NCI-H226 (cell line): ENCODE measurements at regions not wholly inside any gene's neighbourhood (a gene's known extent, or its start where the extent isn't known, plus 50 kb on each side); places are given as distances from the start of the nearest gene placed in this dataset.
"Not testable (repeated sequence)": the region's sequence is repeated elsewhere in the genome, so short reads cannot be mapped to it uniquely, and the experiment has no call there.

Experiments used
- DNase-seq: peaks from one replicate; pipeline ENCODE4 v3.0.0-alpha.2; 2015

- peak; percentile 94 for DNase-seq
Observed at GRCh38 chr2:149733936-149734685, 146.5 kb upstream of the MMADHC start.

DNA sequence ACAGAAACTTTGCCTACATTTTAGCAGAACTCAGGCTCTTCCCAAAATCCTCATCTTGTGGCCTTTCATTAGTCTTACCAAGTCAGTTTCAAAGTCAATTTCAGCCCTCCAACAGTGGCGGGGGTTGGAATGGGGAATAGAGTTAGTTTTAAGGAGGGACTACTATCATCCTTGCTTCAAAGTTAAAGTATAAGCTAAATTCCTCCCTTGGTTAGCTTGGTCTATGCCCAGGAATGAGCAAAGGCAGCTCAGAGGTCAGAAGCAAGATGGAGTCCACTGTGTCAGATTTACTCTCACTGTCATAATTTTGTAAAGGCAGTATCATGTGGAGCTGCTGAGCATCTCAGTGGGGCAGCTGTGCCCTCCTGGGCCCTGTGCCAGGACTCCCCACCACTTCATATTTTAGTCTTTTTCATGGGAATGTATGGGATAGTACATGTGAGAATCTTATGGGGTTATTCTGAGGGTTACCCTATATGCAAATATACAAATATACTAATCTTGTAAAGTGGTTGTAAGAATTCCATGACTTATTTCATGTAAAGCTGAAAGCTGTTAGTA is 145.2 kb upstream of the MMADHC start:
- DNase-seq, result peak; percentile 51

DNA sequence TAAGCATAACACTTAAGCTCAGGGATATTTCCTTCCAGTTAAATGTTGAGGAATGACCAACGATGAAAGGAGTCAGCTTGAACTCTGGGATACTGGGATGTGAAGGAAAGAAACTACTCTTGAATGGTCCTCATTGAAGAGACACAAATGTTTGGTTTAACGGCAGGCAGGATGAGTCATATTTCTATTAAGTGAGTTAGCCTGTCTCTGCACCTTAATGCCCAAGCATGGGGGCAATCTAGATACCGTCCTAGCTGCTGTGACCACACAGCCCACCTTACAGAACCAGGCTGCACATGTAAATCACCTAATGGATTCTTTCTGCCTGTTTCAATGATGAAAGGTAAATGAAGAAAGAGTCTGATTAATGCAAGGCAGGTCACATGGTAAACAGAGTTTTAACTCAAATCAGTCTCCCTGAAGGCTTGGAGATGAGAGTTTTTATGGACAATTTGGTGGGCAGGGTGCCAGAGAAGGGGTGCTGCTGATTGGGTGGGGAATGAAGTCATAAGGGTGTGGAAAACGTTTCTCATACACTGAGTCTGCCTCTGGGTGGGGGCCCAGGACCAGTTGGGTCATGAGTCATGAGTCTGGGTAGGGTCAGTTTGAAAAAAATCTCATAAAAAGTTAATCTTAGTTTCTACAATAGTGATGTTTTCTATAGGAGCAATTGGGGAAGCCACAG is 144.6 kb upstream of the MMADHC start:
- DNase-seq, result peak; percentile 72

GRCh38 chr2:149731079-149731478 is 143.5 kb upstream of the MMADHC start:
- no peak for DNase-seq

- DNase-seq, result no peak
Observed at GRCh38 chr2:149729586-149729985, 142.0 kb upstream of the MMADHC start.

DNA sequence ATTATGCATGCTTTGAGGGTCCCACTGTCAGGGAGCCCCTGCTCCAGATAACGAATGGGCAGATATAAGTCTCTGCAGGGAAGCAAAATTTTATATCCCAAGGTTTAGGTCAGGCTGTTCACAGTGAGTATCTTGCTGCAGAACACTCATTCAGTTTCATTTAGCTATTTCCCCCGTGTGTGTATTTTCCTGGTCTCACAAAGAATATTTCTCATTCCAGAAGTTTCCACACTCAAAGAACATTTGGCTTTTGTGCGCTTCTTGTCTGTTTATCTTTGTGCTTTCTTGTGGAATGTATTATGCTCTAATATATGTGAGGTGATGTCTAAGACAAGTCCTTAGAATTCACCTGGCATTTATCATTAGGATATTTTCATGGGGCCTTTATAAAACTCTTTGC is 140.4 kb upstream of the MMADHC start:
- no peak for DNase-seq

DNA sequence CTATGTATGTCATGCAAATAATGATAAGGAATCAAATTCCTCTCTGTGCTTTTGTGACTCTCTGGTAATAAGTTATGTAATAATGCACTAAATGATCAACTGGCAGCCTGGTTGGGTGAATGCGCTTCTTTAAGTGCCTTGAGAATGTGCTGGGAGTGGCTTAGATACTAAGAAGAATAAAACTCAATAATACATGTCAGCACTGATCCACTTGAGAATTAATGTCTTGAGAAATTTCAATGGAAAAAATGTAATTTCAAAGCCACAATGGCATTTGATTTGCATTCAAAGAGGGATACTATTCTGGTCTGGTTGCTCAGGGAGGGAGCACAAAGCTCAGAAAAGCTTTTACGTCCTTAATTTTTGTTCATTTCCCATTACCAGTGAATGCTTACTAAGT is 137.7 kb upstream of the MMADHC start:
- no peak for DNase-seq

- DNase-seq, result no peak
Observed at GRCh38 chr2:149724091-149724490, 136.5 kb upstream of the MMADHC start.

DNA sequence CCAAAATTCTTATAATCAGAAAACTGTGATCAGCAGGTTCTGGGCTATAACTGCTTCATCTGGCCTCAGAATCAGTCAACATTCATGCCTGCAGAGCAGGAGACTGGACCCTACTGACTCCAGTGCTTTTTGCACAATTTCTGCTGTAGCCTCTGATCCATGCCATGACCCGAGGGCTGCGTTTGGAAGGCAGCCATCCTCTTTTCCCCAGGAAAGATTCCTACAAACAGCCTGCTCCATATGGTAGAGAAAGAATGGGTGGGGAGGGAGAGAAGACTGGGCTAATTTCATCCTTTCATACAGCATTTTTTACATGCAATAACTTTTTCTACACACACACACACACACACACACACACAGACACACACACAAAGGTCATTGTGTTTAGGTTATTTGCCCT is 133.0 kb upstream of the MMADHC start:
- no peak for DNase-seq

DNA sequence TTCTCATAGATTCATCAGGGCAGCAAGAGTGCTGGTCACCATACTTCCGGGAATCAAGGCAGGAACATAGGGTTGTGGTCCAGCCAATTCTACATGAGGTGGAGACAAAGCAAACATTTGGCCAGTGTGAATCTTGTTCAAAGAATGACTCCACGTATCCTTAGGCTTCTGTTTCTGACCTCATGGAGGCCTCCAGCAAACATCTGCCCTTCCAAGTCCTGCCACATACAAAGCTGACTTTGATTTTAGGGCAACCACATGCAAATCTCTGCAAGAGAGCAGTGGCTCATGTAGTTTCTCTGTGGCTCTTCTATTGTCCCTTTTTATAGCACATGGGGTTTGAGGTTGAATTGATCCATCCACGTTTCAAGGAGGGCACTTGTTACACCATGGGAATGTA is 132.1 kb upstream of the MMADHC start:
- DNase-seq, result no peak

DNA sequence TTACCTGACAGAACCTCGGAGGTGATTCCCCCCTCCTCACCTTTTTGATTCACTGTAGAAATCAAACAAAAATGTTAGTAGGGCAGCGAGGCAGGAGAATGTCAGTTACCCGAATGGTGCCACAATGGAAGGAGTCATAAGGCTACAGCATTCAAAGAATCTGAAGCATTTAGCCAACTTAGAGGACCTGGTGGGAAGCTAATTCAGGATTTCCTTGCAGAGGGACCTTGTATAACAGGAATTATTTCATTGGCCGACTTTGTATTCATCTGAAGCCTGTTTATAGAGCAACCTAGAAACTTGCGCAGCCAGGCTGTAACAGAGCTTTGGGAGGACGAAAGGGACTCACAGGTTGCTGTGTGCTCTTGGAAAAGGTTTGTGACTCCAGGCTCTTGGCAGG is 129.1 kb upstream of the MMADHC start:
- no peak for DNase-seq

- no peak for DNase-seq
Observed at GRCh38 chr2:149715894-149716293, 128.3 kb upstream of the MMADHC start.

GRCh38 chr2:149715005-149715592 is 127.5 kb upstream of the MMADHC start:
- peak; percentile 25 for DNase-seq

DNA sequence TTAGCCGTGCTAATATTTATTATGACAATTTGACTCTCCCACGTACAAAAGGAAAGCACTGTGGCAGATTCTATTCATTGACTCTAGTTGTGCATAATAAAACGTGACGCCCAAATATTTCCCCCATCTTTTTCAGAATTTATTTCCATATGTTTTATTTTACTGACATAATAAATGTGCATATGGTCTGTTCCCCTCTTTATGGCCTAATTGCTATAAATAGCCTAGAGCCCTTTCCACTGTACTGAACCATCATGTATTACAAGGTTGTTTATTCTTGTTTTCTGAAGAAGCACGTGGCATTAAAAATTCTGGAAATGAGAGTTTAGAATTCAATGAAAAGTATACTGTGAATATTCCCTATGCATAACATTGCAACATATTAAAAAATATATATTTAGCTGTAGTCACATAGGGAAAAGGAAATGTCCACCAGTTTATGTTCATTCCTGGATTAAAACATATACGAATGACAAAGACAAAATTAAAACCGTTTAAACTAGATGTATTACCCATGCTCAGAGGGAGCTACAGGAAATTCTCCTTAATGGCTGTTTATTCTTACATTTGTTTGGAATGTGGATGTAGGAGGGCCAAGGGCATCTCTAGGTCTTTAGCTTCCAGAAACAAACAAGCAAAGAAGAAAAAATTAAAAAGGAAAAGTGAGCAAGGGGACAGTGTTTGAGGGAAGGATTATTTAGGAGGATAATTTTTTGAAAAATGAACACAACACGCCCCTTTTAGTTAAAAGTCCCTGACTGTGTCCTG is 122.1 kb upstream of the MMADHC start:
- DNase-seq, result no peak

DNA sequence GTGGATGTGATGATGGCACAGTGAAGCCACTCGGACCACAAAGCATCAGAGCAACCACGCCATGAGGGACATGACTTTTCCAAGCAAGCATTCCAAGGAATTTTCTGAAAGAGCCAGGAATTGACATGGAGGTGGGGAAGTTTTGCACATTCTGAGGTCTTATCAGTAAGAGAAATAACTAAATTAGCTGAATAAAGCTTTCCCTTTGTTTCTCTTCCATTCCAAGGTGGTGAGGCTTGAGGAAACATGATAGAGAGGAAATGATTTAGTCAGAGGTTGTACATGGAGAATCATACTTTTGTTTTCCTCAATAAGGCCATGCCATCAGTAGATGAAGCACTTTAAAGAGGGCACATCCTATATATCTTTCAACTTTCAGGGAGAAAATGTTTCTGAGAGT is 115.7 kb upstream of the MMADHC start:
- DNase-seq, result peak; percentile 62

GRCh38 chr2:149702571-149702970 is 115.0 kb upstream of the MMADHC start:
- no peak for DNase-seq

- DNase-seq, result no peak
Observed at GRCh38 chr2:149701241-149701640, 113.7 kb upstream of the MMADHC start.

- DNase-seq, result no peak
Observed at GRCh38 chr2:149692961-149693396, 105.4 kb upstream of the MMADHC start.

- no peak for DNase-seq
Observed at GRCh38 chr2:149690825-149691224, 103.2 kb upstream of the MMADHC start.

GRCh38 chr2:149687052-149687427 is 99.5 kb upstream of the MMADHC start:
- DNase-seq, result no peak

GRCh38 chr2:149686136-149687051 is 98.8 kb upstream of the MMADHC start:
- DNase-seq, result no peak

GRCh38 chr2:149685401-149685800 is 97.8 kb upstream of the MMADHC start:
- DNase-seq, result not testable (repeated sequence)
